Smooth muscle cell (in vitro differentiated cells): ENCODE measurements at regions not wholly inside any gene's neighbourhood (a gene's known extent, or its start where the extent isn't known, plus 50 kb on each side); places are given as distances from the start of the nearest gene placed in this dataset.

ENCODE experiments used
- DNase-seq: peaks from one replicate; lab custom pipeline; 2025; ENCODE audit not compliant: unreplicated experiment; lab: John Stamatoyannopoulos, UW
- H2AFZ ChIP-seq: fragments of 200-600 bp; sonication (generic); 2 replicates; pipeline ENCODE4 v1.6.0; 2016; ENCODE audit warnings: antibody characterized with exemption, low read depth, mild to moderate bottlenecking
- H3F3A ChIP-seq: fragments of 200-600 bp; sonication (generic); 2 replicates; pipeline ENCODE4 v1.6.0; 2017; ENCODE audit warnings: antibody characterized with exemption, low read depth
- H3K27ac ChIP-seq: fragments of 200-600 bp; sonication (generic); 2 replicates; pipeline ENCODE4 v1.5.1; 2016; ENCODE audit warnings: low read depth, mild to moderate bottlenecking
- H3K27me3 ChIP-seq: fragments of 200-600 bp; sonication (generic); 2 replicates; pipeline ENCODE4 v1.6.1; 2016; ENCODE audit warnings: low read depth, mild to moderate bottlenecking
- H3K36me3 ChIP-seq: fragments of 200-600 bp; sonication (generic); 2 replicates; pipeline ENCODE4 v1.5.1; 2016; ENCODE audit warnings: low read depth
- H3K4me1 ChIP-seq: fragments of 200-600 bp; sonication (generic); 2 replicates; pipeline ENCODE4 v1.5.1; 2016; ENCODE audit warnings: low read depth
- H3K4me2 ChIP-seq: fragments of 200-600 bp; sonication (generic); 2 replicates; pipeline ENCODE4 v1.6.0; 2016; ENCODE audit warnings: mild to moderate bottlenecking
- H3K4me3 ChIP-seq: fragments of 200-600 bp; sonication (generic); 2 replicates; pipeline ENCODE4 v1.5.1; 2016; ENCODE audit warnings: mild to moderate bottlenecking
- H3K79me2 ChIP-seq: fragments of 200-600 bp; sonication (generic); 2 replicates; pipeline ENCODE4 v1.6.0; 2016; ENCODE audit warnings: low read depth, mild to moderate bottlenecking
- H3K9ac ChIP-seq: fragments of 200-600 bp; sonication (generic); 2 replicates; pipeline ENCODE4 v1.6.0; 2016; ENCODE audit warnings: low read depth
- H3K9me3 ChIP-seq: fragments of 200-600 bp; sonication (generic); replicated peaks from 2 replicates; pipeline ENCODE4 v1.5.1; 2016; ENCODE audit warnings: low read depth
- H4K20me1 ChIP-seq: fragments of 200-600 bp; sonication (generic); 2 replicates; pipeline ENCODE4 v1.6.0; 2016; ENCODE audit warnings: low read depth
- CTCF ChIP-seq: fragments of 200-600 bp; sonication (generic); IDR thresholded peaks from 2 replicates; pipeline ENCODE4 v1.5.1; 2017; ENCODE audit warnings: borderline replicate concordance, mild to moderate bottlenecking, antibody characterized with exemption; ENCODE audit not compliant: insufficient read depth, poor library complexity, severe bottlenecking
- WGBS: methylation state at CpG from one replicate; pipeline ENCODE4 v1.1.7; 2016; ENCODE audit warnings: low lambda C conversion rate; 5-methylcytosine and 5-hydroxymethylcytosine counted together

GRCh38 chr1:213605732-213606131, 382.0 kb upstream of the PROX1 start:
- DNase-seq: no peak
- Histone ChIP-seq H3K4me3 (no peak overlapping the region), H3K9me3 (no peaks in the 10 kb centered on the region), H3K36me3 (no peaks in the 10 kb centered on the region), H3K9ac (no peak overlapping the region), H2AFZ (no peak overlapping the region), H3F3A (no peaks in the 10 kb centered on the region), H3K27me3 (peaks cover 7% of the 10 kb centered on the region), H4K20me1 (no peaks in the 10 kb centered on the region), H3K4me1 (no peaks in the 10 kb centered on the region), H3K27ac (no peak overlapping the region), H3K4me2 (no peak overlapping the region), H3K79me2 (no peaks in the 10 kb centered on the region)
- no peak for TF ChIP-seq CTCF
- WGBS: 85% methylated on average over 9 of the region's 9 CpGs

GRCh38 chr1:213606252-213606820, 381.4 kb upstream of the PROX1 start:
- 87% methylated on average over 5 of the region's 5 CpGs for WGBS
- H3K4me2 ChIP-seq: no peak overlapping the region
- no peak overlapping the region for H3K27ac ChIP-seq
- H3K4me1 ChIP-seq: no peaks in the 10 kb centered on the region
- no peaks in the 10 kb centered on the region for H3F3A ChIP-seq
- DNase-seq: no peak
- no peak overlapping the region for H3K9ac ChIP-seq
- no peaks in the 10 kb centered on the region for H3K9me3 ChIP-seq
- no peaks in the 10 kb centered on the region for H3K36me3 ChIP-seq
- no peak for TF ChIP-seq CTCF
- no peaks in the 10 kb centered on the region for H3K79me2 ChIP-seq
- peaks cover 7% of the 10 kb centered on the region for H3K27me3 ChIP-seq
- no peak overlapping the region for H2AFZ ChIP-seq
- H3K4me3 ChIP-seq: no peak overlapping the region
- H4K20me1 ChIP-seq: no peaks in the 10 kb centered on the region

GRCh38 chr1:213613549-213613948, 374.2 kb upstream of the PROX1 start:
- Histone ChIP-seq H3K9me3 (no peaks in the 10 kb centered on the region), H3K79me2 (no peaks in the 10 kb centered on the region), H3K4me3 (no peak overlapping the region), H3K4me2 (no peak overlapping the region), H3K36me3 (no peaks in the 10 kb centered on the region), H3K27ac (no peak overlapping the region), H3K27me3 (peaks cover 12% of the 10 kb centered on the region), H4K20me1 (no peaks in the 10 kb centered on the region), H2AFZ (no peak overlapping the region), H3K9ac (no peak overlapping the region), H3K4me1 (no peaks in the 10 kb centered on the region), H3F3A (no peaks in the 10 kb centered on the region)
- no peak for DNase-seq
- no peak for TF ChIP-seq CTCF
- 89% methylated on average over 2 of the region's 2 CpGs for WGBS

GRCh38 chr1:213615226-213615916, 372.4 kb upstream of the PROX1 start:
- no peak for DNase-seq
- Histone ChIP-seq H3K4me1 (no peaks in the 10 kb centered on the region), H3K9ac (no peak overlapping the region), H3K9me3 (no peaks in the 10 kb centered on the region), H3K36me3 (no peaks in the 10 kb centered on the region), H3K4me2 (no peak overlapping the region), H3K27me3 (peaks cover 12% of the 10 kb centered on the region), H3F3A (no peaks in the 10 kb centered on the region), H3K4me3 (no peak overlapping the region), H3K27ac (no peak overlapping the region), H4K20me1 (no peaks in the 10 kb centered on the region), H2AFZ (no peak overlapping the region), H3K79me2 (no peaks in the 10 kb centered on the region)
- TF ChIP-seq CTCF: no peak
- whole genome bisulfite sequencing: 89% methylated on average over 4 of the region's 4 CpGs
